ENCODE measurements at regions not wholly inside any gene's neighbourhood (a gene's known extent, or its start where the extent isn't known, plus 50 kb on each side); places are given as distances from the start of the nearest gene placed in this dataset.
A peak's percentile ranks its signal among the peaks of the same experiment; 100 is the strongest.

DNA sequence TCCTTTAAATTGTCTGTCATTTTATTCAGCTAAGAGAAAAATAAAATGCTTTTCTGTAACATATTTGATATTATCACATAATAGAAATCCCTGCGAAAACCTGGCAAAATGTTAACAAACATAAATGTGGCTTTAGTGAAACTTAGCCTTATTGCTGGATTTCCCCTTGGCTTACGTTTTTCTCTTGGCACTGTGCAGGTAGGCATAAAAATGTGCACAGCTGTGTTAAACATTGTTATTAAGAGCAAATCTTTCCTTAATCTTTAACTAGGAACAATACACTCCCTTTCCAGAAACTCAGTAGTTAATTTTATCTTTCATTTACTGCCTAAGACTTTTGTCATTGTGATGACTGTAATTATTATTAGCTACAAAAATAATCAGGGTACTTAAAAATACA, 202.4 kb upstream of the GNPDA2 start:
- Histone ChIP-seq H3K9me3 (ENCODE audit: control insufficient read depth in 1 of 2, low read length in 2 of 2) (no peaks in the 10 kb centered on the region), H3K4me1 (ENCODE audit: control insufficient read depth in 1 of 2, insufficient read depth in 2 of 2, low read length in 2 of 2) (no peaks in the 10 kb centered on the region), H3K36me3 (ENCODE audit: control insufficient read depth in 1 of 2, insufficient read depth in 2 of 2, low read length in 2 of 2) (no peaks in the 10 kb centered on the region), H3K27ac (ENCODE audit: low read length) (no peak overlapping the region), H3K4me3 (ENCODE audit: low read depth in 1 of 2, low read length in 2 of 2) (no peak overlapping the region), H3K27me3 (ENCODE audit: low read depth, low read length) (no peaks in the 10 kb centered on the region)

DNA sequence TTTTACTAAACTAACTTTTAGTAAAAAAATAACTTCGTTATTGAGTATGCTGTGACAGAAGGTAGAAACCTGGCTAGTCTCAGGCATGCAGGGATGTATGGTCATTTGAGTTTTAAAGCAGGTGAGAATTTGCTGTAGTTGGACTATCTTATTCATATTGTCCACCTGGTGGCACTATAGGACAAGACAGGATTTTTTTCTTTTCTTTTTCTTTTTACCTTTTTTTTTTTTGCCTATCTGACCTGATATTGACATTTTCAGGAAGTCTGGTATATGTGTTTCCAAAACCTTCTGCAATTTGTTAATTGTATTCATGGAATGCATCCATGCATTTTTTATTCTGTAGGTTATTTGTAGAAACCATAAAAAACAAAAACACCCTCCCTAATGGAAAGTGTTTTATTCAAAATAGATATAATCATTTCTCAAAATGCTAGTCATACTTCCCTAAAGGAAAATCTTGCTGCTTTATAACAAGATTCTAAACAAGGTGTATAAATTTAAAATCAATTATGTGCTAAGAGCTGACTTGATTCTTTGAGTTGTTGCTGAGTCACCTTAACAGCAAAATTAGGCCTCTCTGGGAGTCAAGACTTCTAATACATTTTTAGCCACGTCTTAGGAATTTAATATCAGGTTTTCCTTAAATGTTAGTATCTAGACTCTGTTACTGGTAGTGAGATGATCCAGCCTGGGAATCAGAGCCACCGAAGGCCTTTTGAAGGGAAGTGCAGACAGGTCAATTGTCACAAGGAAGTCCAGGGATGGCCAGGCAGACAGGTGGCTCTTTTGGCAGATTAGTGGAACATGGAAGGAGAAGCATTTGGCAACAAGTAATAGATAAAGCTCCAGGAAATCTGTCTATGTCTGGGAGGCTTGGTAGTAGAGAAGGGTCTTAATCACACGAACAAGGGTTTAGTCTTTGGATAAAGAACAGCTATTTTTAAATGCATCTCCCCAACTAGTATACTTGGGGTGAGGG, 201.3 kb upstream of the GNPDA2 start:
- no peaks in the 10 kb centered on the region for H3K27me3 ChIP-seq (ENCODE audit: low read depth, low read length)
- H3K4me3 ChIP-seq (ENCODE audit: low read depth in 1 of 2, low read length in 2 of 2), result no peak overlapping the region
- H3K9me3 ChIP-seq (ENCODE audit: control insufficient read depth in 1 of 2, low read length in 2 of 2), result no peaks in the 10 kb centered on the region
- no peak overlapping the region for H3K27ac ChIP-seq (ENCODE audit: low read length)
- no peaks in the 10 kb centered on the region for H3K4me1 ChIP-seq (ENCODE audit: control insufficient read depth in 1 of 2, insufficient read depth in 2 of 2, low read length in 2 of 2)
- no peaks in the 10 kb centered on the region for H3K36me3 ChIP-seq (ENCODE audit: control insufficient read depth in 1 of 2, insufficient read depth in 2 of 2, low read length in 2 of 2)

DNA sequence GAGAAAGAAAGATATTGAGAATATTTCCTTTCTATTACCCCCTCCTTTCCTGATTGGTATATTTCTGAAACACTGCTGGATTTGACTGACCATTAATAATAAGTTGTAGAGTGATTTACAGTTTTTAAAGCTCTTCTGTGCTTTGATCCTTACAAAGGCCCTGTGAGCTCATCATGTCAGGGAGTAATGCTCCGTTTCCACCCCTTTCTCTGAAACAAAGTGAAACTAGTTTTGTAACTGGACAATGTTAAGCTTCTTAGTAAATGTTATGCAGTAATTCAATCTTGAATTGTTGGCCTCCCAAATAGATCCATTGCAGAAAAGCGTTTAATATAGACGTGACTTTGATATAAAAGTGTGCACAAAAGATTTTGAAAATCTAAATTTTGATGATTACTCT, 190.1 kb upstream of the GNPDA2 start:
- H3K27me3 ChIP-seq (ENCODE audit: low read depth, low read length), result no peaks in the 10 kb centered on the region
- H3K4me1 ChIP-seq (ENCODE audit: control insufficient read depth in 1 of 2, insufficient read depth in 2 of 2, low read length in 2 of 2), result peaks cover 0 to 6% of the 10 kb centered on the region in 2 donors
- H3K27ac ChIP-seq (ENCODE audit: low read length), result no peak overlapping the region
- H3K9me3 ChIP-seq (ENCODE audit: control insufficient read depth in 1 of 2, low read length in 2 of 2), result no peaks in the 10 kb centered on the region
- H3K4me3 ChIP-seq (ENCODE audit: low read depth in 1 of 2, low read length in 2 of 2), result peak overlapping the region; percentile 35 to 70
- H3K36me3 ChIP-seq (ENCODE audit: control insufficient read depth in 1 of 2, insufficient read depth in 2 of 2, low read length in 2 of 2), result no peaks in the 10 kb centered on the region

DNA sequence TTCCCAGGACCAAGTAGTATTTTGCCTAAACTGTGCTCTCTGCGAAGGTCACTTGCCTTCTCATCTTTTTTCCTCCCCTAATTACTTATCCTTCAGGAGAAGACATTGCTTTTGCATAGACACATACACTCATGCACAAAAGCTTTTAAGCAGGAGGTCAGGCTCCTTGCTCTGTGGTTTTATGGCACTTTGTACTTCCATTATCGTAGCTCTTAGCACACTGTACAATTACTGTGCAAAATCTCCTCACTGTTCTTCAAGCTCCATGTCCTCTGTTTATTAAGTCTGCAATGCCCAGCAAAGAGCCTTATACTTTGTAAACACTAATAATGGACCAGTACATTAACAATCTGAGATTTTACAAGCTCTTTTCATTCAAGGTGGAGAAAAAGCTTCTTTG, 188.4 kb upstream of the GNPDA2 start:
- Histone ChIP-seq H3K9me3 (ENCODE audit: control insufficient read depth in 1 of 2, low read length in 2 of 2) (no peaks in the 10 kb centered on the region), H3K27ac (ENCODE audit: low read length) (no peak overlapping the region), H3K36me3 (ENCODE audit: control insufficient read depth in 1 of 2, insufficient read depth in 2 of 2, low read length in 2 of 2) (no peaks in the 10 kb centered on the region), H3K27me3 (ENCODE audit: low read depth, low read length) (no peaks in the 10 kb centered on the region), H3K4me1 (ENCODE audit: control insufficient read depth in 1 of 2, insufficient read depth in 2 of 2, low read length in 2 of 2) (peaks cover 0 to 6% of the 10 kb centered on the region in 2 donors), H3K4me3 (ENCODE audit: low read depth in 1 of 2, low read length in 2 of 2) (no peak overlapping the region)

DNA sequence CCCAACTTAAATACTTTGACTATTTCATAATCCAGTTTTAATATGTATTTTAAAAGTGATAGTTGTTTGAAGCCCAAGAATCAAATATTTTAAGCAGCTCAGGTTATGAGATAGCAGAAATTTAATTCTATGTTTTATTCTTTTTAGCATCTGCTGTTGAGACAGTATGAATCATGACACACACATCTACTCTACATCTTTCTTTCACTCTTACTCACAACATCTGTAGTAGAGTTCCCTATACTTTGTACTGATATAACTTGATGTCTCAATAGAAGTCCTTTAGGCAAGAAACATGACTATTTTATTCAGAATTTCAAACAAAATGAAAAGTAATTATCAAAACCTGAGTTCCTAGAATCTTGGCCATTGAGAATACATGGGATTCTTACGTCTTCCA, 187.9 kb upstream of the GNPDA2 start:
- Histone ChIP-seq H3K4me3 (ENCODE audit: low read depth in 1 of 2, low read length in 2 of 2) (no peak overlapping the region), H3K4me1 (ENCODE audit: control insufficient read depth in 1 of 2, insufficient read depth in 2 of 2, low read length in 2 of 2) (peaks cover 0 to 6% of the 10 kb centered on the region in 2 donors), H3K27me3 (ENCODE audit: low read depth, low read length) (no peaks in the 10 kb centered on the region), H3K9me3 (ENCODE audit: control insufficient read depth in 1 of 2, low read length in 2 of 2) (no peaks in the 10 kb centered on the region), H3K36me3 (ENCODE audit: control insufficient read depth in 1 of 2, insufficient read depth in 2 of 2, low read length in 2 of 2) (no peaks in the 10 kb centered on the region), H3K27ac (ENCODE audit: low read length) (no peak overlapping the region)

DNA sequence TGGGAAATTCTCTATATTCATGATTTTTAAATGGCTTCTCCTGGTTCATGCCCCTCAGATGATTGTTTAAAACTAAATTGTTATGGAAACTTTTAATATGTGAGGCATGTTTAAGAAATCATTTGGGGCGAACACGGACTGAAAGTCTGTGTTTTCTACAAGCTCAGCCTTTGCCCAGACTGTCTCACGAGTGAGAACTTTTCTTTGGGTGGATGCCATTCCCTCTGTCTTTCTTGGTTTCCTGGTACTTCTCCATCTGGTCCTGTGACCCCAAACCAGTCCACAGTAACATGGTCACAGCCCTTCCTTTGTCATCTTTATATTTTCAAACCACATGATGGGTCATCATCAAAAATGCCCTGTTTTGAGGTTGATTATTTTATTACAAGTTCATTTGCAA, 186.6 kb upstream of the GNPDA2 start:
- peaks cover 0 to 6% of the 10 kb centered on the region in 2 donors for H3K4me1 ChIP-seq (ENCODE audit: control insufficient read depth in 1 of 2, insufficient read depth in 2 of 2, low read length in 2 of 2)
- H3K27ac ChIP-seq (ENCODE audit: low read length), result no peak overlapping the region

DNA sequence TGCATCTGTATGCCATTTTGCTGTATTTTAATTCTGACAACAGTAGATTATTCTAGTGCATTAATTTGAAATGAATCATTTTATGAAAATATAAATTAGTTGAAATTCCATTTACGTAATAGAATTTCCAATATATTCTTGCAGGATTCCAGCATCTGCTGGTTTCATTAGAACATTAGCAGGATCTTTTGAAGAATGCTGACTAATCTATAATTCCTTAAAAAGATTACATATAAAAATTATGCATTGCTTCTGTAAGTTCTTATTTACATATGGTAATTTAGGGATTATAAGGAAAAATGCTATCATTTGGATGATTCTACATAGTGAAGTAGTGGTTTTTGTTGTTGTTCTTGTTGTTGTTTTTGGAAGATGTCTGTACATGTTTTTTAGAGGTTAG, 182.2 kb upstream of the GNPDA2 start:
- no peak overlapping the region for H3K4me3 ChIP-seq (ENCODE audit: low read depth in 1 of 2, low read length in 2 of 2)
- H3K27me3 ChIP-seq (ENCODE audit: low read depth, low read length), result no peaks in the 10 kb centered on the region
- H3K4me1 ChIP-seq (ENCODE audit: control insufficient read depth in 1 of 2, insufficient read depth in 2 of 2, low read length in 2 of 2), result no peaks in the 10 kb centered on the region
- no peak overlapping the region for H3K27ac ChIP-seq (ENCODE audit: low read length)
- no peaks in the 10 kb centered on the region for H3K36me3 ChIP-seq (ENCODE audit: control insufficient read depth in 1 of 2, insufficient read depth in 2 of 2, low read length in 2 of 2)
- H3K9me3 ChIP-seq (ENCODE audit: control insufficient read depth in 1 of 2, low read length in 2 of 2), result no peaks in the 10 kb centered on the region

More for the DNA sequence above, 186.6 kb upstream of the GNPDA2 start:
- Histone ChIP-seq H3K36me3 (ENCODE audit: control insufficient read depth in 1 of 2, insufficient read depth in 2 of 2, low read length in 2 of 2) (no peaks in the 10 kb centered on the region), H3K27me3 (ENCODE audit: low read depth, low read length) (no peaks in the 10 kb centered on the region), H3K4me3 (ENCODE audit: low read depth in 1 of 2, low read length in 2 of 2) (no peak overlapping the region), H3K9me3 (ENCODE audit: control insufficient read depth in 1 of 2, low read length in 2 of 2) (no peaks in the 10 kb centered on the region)

DNA sequence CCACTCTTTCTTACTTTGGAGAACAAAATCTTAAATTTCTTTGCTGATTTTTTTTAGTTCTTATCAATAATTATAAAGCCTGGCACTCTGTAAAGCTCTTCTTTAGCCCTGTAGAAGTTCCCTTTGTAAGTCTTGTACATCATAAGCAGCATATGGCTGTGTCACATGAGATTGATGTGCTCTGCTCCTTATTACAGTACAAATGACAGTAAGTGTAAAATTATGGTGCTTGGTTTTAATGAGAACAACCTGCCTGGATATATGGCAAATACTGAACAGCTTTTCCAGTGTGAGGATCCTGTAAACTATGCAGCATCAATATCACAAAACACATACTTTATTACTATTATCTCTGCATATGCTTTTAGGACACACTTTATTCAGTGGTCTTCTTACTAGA, 145.9 kb upstream of the GNPDA2 start:
- Histone ChIP-seq H3K4me1 (ENCODE audit: control insufficient read depth in 1 of 2, insufficient read depth in 2 of 2, low read length in 2 of 2) (no peaks in the 10 kb centered on the region), H3K27me3 (ENCODE audit: low read depth, low read length) (no peaks in the 10 kb centered on the region), H3K27ac (ENCODE audit: low read length) (no peak overlapping the region), H3K9me3 (ENCODE audit: control insufficient read depth in 1 of 2, low read length in 2 of 2) (no peaks in the 10 kb centered on the region), H3K36me3 (ENCODE audit: control insufficient read depth in 1 of 2, insufficient read depth in 2 of 2, low read length in 2 of 2) (no peaks in the 10 kb centered on the region), H3K4me3 (ENCODE audit: low read depth in 1 of 2, low read length in 2 of 2) (no peak overlapping the region)

DNA sequence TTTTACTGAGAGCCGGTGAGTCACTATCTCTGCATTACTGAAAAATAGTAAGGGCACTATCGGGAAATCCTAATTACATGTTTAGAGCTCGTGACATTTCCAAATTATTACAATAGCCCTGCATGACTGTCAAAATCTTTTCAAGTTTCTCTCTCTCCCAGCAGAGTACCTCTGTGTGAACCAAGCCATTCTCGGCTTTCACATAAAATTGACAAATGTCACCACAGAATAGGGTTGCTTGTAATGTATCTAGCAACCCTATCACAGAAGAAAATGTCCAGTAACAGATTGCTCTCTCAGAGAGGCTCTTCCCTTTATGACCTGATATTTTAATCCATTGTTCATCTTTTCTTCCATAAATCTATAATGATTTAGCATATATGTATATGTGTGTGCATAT, 144.8 kb upstream of the GNPDA2 start:
- Histone ChIP-seq H3K9me3 (ENCODE audit: control insufficient read depth in 1 of 2, low read length in 2 of 2) (no peaks in the 10 kb centered on the region), H3K27ac (ENCODE audit: low read length) (no peak overlapping the region), H3K36me3 (ENCODE audit: control insufficient read depth in 1 of 2, insufficient read depth in 2 of 2, low read length in 2 of 2) (no peaks in the 10 kb centered on the region), H3K4me1 (ENCODE audit: control insufficient read depth in 1 of 2, insufficient read depth in 2 of 2, low read length in 2 of 2) (no peaks in the 10 kb centered on the region), H3K4me3 (ENCODE audit: low read depth in 1 of 2, low read length in 2 of 2) (no peak overlapping the region), H3K27me3 (ENCODE audit: low read depth, low read length) (no peaks in the 10 kb centered on the region)

DNA sequence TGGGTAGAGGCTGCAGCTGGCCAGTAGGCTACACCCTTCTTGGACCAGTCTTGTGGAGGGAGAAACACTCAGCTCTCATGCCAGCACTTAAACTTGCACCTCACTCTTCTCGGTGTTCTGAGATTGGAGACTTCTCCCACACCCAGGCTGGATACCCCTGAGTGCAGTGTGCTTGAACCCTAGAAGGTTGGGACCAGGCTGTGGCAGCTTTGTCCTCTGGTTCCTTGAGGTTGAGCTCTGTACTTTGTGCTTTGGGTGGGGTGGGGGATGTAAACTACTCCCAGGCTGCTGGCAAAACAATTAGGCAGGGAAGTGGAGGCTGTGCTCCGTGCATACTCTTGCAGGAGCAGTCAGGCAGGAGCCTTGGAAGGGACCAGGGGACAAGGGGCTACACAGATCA, 143.6 kb upstream of the GNPDA2 start:
- Histone ChIP-seq H3K4me1 (ENCODE audit: control insufficient read depth in 1 of 2, insufficient read depth in 2 of 2, low read length in 2 of 2) (no peaks in the 10 kb centered on the region), H3K36me3 (ENCODE audit: control insufficient read depth in 1 of 2, insufficient read depth in 2 of 2, low read length in 2 of 2) (no peaks in the 10 kb centered on the region), H3K4me3 (ENCODE audit: low read depth in 1 of 2, low read length in 2 of 2) (no peak overlapping the region), H3K9me3 (ENCODE audit: control insufficient read depth in 1 of 2, low read length in 2 of 2) (no peaks in the 10 kb centered on the region), H3K27ac (ENCODE audit: low read length) (no peak overlapping the region), H3K27me3 (ENCODE audit: low read depth, low read length) (no peaks in the 10 kb centered on the region)

DNA sequence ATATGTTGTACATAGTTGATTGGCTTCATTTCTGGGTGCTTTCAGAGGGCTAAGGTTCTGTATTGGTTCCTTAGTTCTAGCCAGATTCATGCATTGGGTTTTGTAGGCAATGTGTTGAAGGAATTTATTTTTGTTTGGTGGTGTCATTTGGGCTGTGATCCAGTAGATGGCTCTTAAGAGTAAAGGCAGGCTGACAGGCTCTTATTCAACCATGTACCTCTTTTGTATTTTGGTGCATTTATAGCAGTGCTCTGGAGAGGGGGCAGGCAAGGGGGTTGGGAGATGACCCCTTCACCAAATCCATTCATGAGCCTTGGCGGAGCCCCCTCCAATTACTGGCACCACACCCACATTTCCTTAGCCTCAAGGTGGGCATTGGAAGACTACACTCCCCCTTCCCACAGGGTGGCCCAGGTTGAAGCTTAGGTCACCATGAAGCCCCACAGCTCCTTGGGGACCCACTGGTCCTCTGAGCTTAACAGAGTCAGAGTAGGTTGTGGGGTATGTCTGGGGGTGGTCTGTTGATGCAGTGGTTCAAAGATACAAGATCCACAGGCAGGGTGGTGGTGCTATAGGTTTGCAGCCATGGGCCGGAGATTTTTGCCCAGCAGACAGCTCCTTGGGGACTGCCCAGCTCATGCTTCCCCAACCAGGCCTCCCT, 143.0 kb upstream of the GNPDA2 start:
- Histone ChIP-seq H3K27ac (ENCODE audit: low read length) (no peak overlapping the region), H3K4me1 (ENCODE audit: control insufficient read depth in 1 of 2, insufficient read depth in 2 of 2, low read length in 2 of 2) (no peaks in the 10 kb centered on the region), H3K36me3 (ENCODE audit: control insufficient read depth in 1 of 2, insufficient read depth in 2 of 2, low read length in 2 of 2) (no peaks in the 10 kb centered on the region), H3K27me3 (ENCODE audit: low read depth, low read length) (no peaks in the 10 kb centered on the region), H3K9me3 (ENCODE audit: control insufficient read depth in 1 of 2, low read length in 2 of 2) (no peaks in the 10 kb centered on the region), H3K4me3 (ENCODE audit: low read depth in 1 of 2, low read length in 2 of 2) (no peak overlapping the region)
